Neural progenitor cell (in vitro differentiated cells): ENCODE measurements at regions not wholly inside any gene's neighbourhood (a gene's known extent, or its start where the extent isn't known, plus 50 kb on each side); places are given as distances from the start of the nearest gene placed in this dataset.

Experiments
- DNase-seq: peaks from one replicate; pipeline ENCODE4 v3.0.0-alpha.2; 2016; ENCODE audit warnings: low spot score
- H2AFZ ChIP-seq: fragments of 200-600 bp; sonication (generic); replicated peaks from 2 replicates; pipeline ENCODE4 v1.6.1; 2016; ENCODE audit warnings: antibody characterized with exemption
- H3F3A ChIP-seq: fragments of 200-600 bp; sonication (generic); 2 replicates; pipeline ENCODE4 v1.6.1; 2016; ENCODE audit warnings: antibody characterized with exemption, low read depth
- H3K27ac ChIP-seq: fragments of 200-600 bp; sonication (generic); 2 replicates; pipeline ENCODE4 v1.5.1; 2016; ENCODE audit warnings: mild to moderate bottlenecking
- H3K27me3 ChIP-seq: fragments of 200-600 bp; sonication (generic); 2 replicates; pipeline ENCODE4 v1.6.1; 2016; ENCODE audit warnings: mild to moderate bottlenecking, moderate library complexity
- H3K36me3 ChIP-seq: fragments of 200-600 bp; sonication (generic); 2 replicates; pipeline ENCODE4 v1.5.1; 2016
- H3K4me1 ChIP-seq: fragments of 200-600 bp; sonication (generic); 2 replicates; pipeline ENCODE4 v1.6.1; 2016; ENCODE audit warnings: mixed run types
- H3K4me2 ChIP-seq: fragments of 200-600 bp; sonication (generic); 2 replicates; pipeline ENCODE4 v1.6.1; 2016
- H3K4me3 ChIP-seq: fragments of 200-600 bp; sonication (generic); 2 replicates; pipeline ENCODE4 v1.5.1; 2016
- H3K79me2 ChIP-seq: fragments of 200-600 bp; sonication (generic); 2 replicates; pipeline ENCODE4 v1.6.1; 2016; ENCODE audit warnings: low read depth
- H3K9ac ChIP-seq: fragments of 200-600 bp; sonication (generic); 2 replicates; pipeline ENCODE4 v1.6.1; 2016
- H3K9me3 ChIP-seq: fragments of 200-600 bp; sonication (generic); 2 replicates; pipeline ENCODE4 v1.5.1; 2016; ENCODE audit warnings: low read depth
- H4K20me1 ChIP-seq: fragments of 200-600 bp; sonication (generic); 2 replicates; pipeline ENCODE4 v1.6.1; 2016; ENCODE audit warnings: low read depth
- H3K27ac Mint-ChIP-seq: 3 replicates; pipeline ENCODE4 v1.8.0; 2021; ENCODE audit warnings: mixed read lengths
- H3K27me3 Mint-ChIP-seq: 2 replicates; pipeline ENCODE4 v1.8.0; 2022; ENCODE audit warnings: low read depth, mild to moderate bottlenecking, inconsistent platforms, moderate library complexity, mixed read lengths; ENCODE audit not compliant: insufficient read depth
- H3K36me3 Mint-ChIP-seq: 3 replicates; pipeline ENCODE4 v1.8.0; 2021; ENCODE audit warnings: mixed read lengths
- H3K4me1 Mint-ChIP-seq: 3 replicates; pipeline ENCODE4 v1.8.0; 2021; ENCODE audit warnings: mixed read lengths
- H3K4me3 Mint-ChIP-seq: 3 replicates; pipeline ENCODE4 v1.8.0; 2021; ENCODE audit warnings: mild to moderate bottlenecking, moderate library complexity, mixed read lengths
- H3K9me3 Mint-ChIP-seq: 3 replicates; pipeline ENCODE4 v1.8.0; 2020; ENCODE audit warnings: mixed read lengths
- CTCF ChIP-seq: fragments of 200-600 bp; sonication (generic); IDR thresholded peaks from 2 replicates; pipeline ENCODE4 v1.5.1; 2017; ENCODE audit warnings: antibody characterized with exemption, mild to moderate bottlenecking
- EZH2 ChIP-seq: fragments of 200-600 bp; sonication (generic); IDR thresholded peaks from 2 replicates; pipeline ENCODE4 v1.6.1; 2017; ENCODE audit warnings: antibody characterized with exemption, mild to moderate bottlenecking, moderate library complexity
- EZH2phosphoT487 ChIP-seq: fragments of 200-600 bp; sonication (generic); IDR thresholded peaks from 2 replicates; pipeline ENCODE4 v1.6.1; 2017; ENCODE audit warnings: antibody characterized with exemption

DNA sequence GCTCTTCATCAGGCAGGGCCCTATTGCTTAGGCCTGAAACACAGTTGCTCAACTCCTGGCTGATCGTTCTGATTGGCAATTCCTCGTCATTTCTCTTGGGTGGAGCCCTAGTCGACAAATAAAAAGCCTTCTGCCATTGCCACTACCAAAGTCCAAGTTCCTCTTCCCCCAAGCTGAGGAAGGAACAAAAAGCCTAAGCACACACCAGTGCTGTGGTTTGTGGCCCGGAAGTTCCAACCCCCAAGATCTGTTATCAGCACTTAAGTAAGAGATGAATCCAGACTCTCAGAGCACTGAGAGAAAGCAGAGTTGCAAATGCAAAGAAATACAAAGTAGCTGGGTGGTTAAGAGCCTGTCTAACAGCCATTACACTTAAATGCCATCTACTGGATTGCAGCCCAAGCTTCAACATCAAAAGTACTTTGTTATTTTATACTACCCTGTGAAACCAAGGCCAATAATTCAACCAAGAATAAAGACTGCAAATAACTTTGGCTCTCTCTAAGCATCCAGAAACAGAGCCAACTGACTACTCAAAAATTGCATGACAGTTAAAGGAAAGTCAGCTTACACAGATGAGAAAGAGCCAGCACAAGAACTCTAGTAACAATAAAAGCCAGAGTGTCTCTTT lies 1024.0 kb downstream of the GRIK2 start:
- H3K4me3 ChIP-seq: no peak overlapping the region
- H3K27me3 ChIP-seq: no peaks in the 10 kb centered on the region
- H3K36me3 ChIP-seq: no peaks in the 10 kb centered on the region
- H3K4me1 ChIP-seq: no peaks in the 10 kb centered on the region
- Mint-ChIP-seq H3K27me3 (no peaks in the 10 kb centered on the region), H3K4me3 (no peak overlapping the region), H3K36me3 (no peaks in the 10 kb centered on the region), H3K27ac (no peak overlapping the region), H3K4me1 (no peaks in the 10 kb centered on the region), H3K9me3 (peaks cover 5% of the 10 kb centered on the region)
- no peak for TF ChIP-seq EZH2
- TF ChIP-seq EZH2phosphoT487: no peak
- no peak for TF ChIP-seq CTCF
- no peaks in the 10 kb centered on the region for H3K9me3 ChIP-seq
- H4K20me1 ChIP-seq: no peaks in the 10 kb centered on the region
- no peak for DNase-seq
- H3K79me2 ChIP-seq: no peaks in the 10 kb centered on the region
- H3K27ac ChIP-seq: no peak overlapping the region
- no peak overlapping the region for H3K4me2 ChIP-seq
- H2AFZ ChIP-seq: no peak overlapping the region
- H3K9ac ChIP-seq: no peak overlapping the region
- no peaks in the 10 kb centered on the region for H3F3A ChIP-seq

GRCh38 chr6:102415891-102416290 lies 1022.4 kb downstream of the GRIK2 start:
- no peaks in the 10 kb centered on the region for H3K27me3 Mint-ChIP-seq
- Histone ChIP-seq H3K27me3 (no peaks in the 10 kb centered on the region), H3K4me2 (no peak overlapping the region), H3K4me1 (no peaks in the 10 kb centered on the region), H3K27ac (no peak overlapping the region), H3F3A (no peaks in the 10 kb centered on the region), H3K9me3 (no peaks in the 10 kb centered on the region), H2AFZ (no peak overlapping the region), H3K36me3 (no peaks in the 10 kb centered on the region), H4K20me1 (no peaks in the 10 kb centered on the region), H3K79me2 (no peaks in the 10 kb centered on the region), H3K4me3 (no peak overlapping the region), H3K9ac (no peak overlapping the region)
- no peaks in the 10 kb centered on the region for H3K36me3 Mint-ChIP-seq
- no peak for DNase-seq
- TF ChIP-seq CTCF: no peak
- no peak for TF ChIP-seq EZH2
- no peak for TF ChIP-seq EZH2phosphoT487
- no peaks in the 10 kb centered on the region for H3K4me1 Mint-ChIP-seq
- H3K27ac Mint-ChIP-seq: no peak overlapping the region
- H3K9me3 Mint-ChIP-seq: peaks cover 5% of the 10 kb centered on the region
- H3K4me3 Mint-ChIP-seq: no peak overlapping the region

GRCh38 chr6:102411796-102412195 lies 1018.3 kb downstream of the GRIK2 start:
- Histone ChIP-seq H3K4me3 (no peak overlapping the region), H3K9ac (no peak overlapping the region), H3K4me1 (no peaks in the 10 kb centered on the region), H3K27me3 (no peaks in the 10 kb centered on the region), H3F3A (no peaks in the 10 kb centered on the region), H3K4me2 (no peak overlapping the region), H3K36me3 (no peaks in the 10 kb centered on the region), H4K20me1 (no peaks in the 10 kb centered on the region), H3K79me2 (no peaks in the 10 kb centered on the region), H3K9me3 (no peaks in the 10 kb centered on the region), H2AFZ (no peak overlapping the region), H3K27ac (no peak overlapping the region)
- H3K27me3 Mint-ChIP-seq: no peaks in the 10 kb centered on the region
- no peak overlapping the region for H3K4me3 Mint-ChIP-seq
- TF ChIP-seq EZH2: no peak
- TF ChIP-seq CTCF: no peak
- TF ChIP-seq EZH2phosphoT487: no peak
- no peaks in the 10 kb centered on the region for H3K36me3 Mint-ChIP-seq
- no peak overlapping the region for H3K27ac Mint-ChIP-seq
- peaks cover 5% of the 10 kb centered on the region for H3K9me3 Mint-ChIP-seq
- H3K4me1 Mint-ChIP-seq: no peaks in the 10 kb centered on the region
- no peak for DNase-seq
